SJCRH30 (cell line): ENCODE measurements at regions not wholly inside any gene's neighbourhood (a gene's known extent, or its start where the extent isn't known, plus 50 kb on each side); places are given as distances from the start of the nearest gene placed in this dataset.

Source experiments
- DNase-seq, 2 experiments: peaks; one replicate each; pipeline ENCODE4 v3.0.0-alpha.2; 2015 to 2020
- H3K27ac ChIP-seq: fragments of 250-450 bp; sonication (Bioruptor Pico); 2 replicates; pipeline ENCODE4 v1.5.1; 2020; ENCODE audit warnings: mild to moderate bottlenecking, moderate library complexity
- H3K27me3 ChIP-seq: fragments of 250-450 bp; sonication (Bioruptor Pico); 2 replicates; pipeline ENCODE4 v1.5.1; 2020; ENCODE audit warnings: mild to moderate bottlenecking, moderate library complexity
- H3K36me3 ChIP-seq: fragments of 250-450 bp; sonication (Bioruptor Pico); 2 replicates; pipeline ENCODE4 v1.5.1; 2020; ENCODE audit warnings: mild to moderate bottlenecking, moderate library complexity
- H3K4me1 ChIP-seq: fragments of 250-450 bp; sonication (Bioruptor Pico); 2 replicates; pipeline ENCODE4 v1.5.1; 2020; ENCODE audit warnings: mild to moderate bottlenecking, moderate library complexity
- H3K4me3 ChIP-seq: fragments of 250-450 bp; sonication (Bioruptor Pico); 2 replicates; pipeline ENCODE4 v1.5.1; 2020; ENCODE audit warnings: mild to moderate bottlenecking, moderate library complexity
- H3K9me3 ChIP-seq: fragments of 250-450 bp; sonication (Bioruptor Pico); replicated peaks from 2 replicates; pipeline ENCODE4 v1.5.1; 2020; ENCODE audit warnings: mild to moderate bottlenecking, moderate library complexity

GRCh38 chr7:24175603-24176002 lies 108.4 kb upstream of the NPY start:
- Histone ChIP-seq H3K4me3 (no peak overlapping the region), H3K4me1 (no peaks in the 10 kb centered on the region), H3K9me3 (no peaks in the 10 kb centered on the region), H3K27ac (no peak overlapping the region), H3K36me3 (no peaks in the 10 kb centered on the region), H3K27me3 (no peaks in the 10 kb centered on the region)
- no peak for DNase-seq

DNA sequence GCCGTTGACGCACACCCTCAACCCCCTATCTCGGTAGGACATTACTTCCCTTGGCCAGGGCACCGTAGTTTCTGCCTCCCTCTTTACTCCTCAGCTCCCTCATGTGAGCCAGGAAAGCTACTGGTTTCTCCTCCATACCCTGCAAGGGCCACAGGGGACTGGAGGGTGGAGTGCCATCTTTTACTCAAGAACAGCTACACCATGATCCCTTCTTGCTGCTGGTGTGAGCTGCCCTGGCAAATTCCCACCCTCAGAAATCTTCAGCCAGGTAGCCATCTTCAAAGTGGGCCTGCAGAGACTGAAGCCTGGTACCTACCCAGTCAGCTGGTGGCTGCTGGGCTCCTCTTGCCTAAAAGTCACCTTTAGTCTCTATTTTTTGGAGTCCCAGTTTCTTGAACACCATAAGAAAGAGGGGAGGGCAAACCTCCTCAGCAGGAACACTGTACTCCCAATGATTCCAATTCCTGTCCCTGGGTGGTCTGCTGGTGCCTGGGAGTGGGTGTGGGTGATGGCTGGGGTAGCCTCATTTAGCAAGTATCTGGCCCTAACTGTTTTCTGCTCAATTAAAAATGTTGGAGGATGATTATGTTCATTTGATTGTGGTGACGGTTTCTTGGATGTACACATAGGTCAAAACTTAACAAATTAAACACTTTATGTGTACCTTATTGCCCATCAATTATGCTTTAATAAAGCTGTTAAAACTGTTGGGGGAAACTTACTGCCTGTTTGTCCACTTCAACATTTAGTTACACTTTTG lies 105.0 kb upstream of the NPY start:
- Histone ChIP-seq H3K27ac (no peak overlapping the region), H3K4me1 (no peaks in the 10 kb centered on the region), H3K9me3 (no peaks in the 10 kb centered on the region), H3K27me3 (no peaks in the 10 kb centered on the region), H3K4me3 (no peak overlapping the region), H3K36me3 (no peaks in the 10 kb centered on the region)
- no peak for DNase-seq

DNA sequence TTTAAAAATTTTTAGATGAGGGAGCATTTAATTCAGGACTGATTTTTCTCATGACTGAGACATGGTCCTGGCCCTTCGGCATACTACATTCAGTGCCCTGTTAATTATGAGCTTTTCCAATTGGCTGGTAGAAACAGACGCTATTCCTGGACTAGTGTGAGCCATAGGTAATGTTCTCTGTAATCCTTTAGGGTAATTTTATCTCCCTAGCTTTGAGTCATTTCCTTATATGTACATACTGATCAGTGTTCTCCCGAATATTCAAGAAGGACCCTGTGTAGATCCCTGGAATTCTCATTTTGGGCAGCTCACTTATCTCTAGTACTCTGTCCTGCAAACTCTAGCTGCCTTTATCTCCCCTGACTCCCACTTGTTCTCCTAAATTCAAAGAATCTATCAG lies 92.6 kb upstream of the NPY start:
- DNase-seq = no peak
- no peaks in the 10 kb centered on the region for H3K27me3 ChIP-seq
- no peaks in the 10 kb centered on the region for H3K36me3 ChIP-seq
- no peaks in the 10 kb centered on the region for H3K9me3 ChIP-seq
- H3K27ac ChIP-seq = no peak overlapping the region
- no peaks in the 10 kb centered on the region for H3K4me1 ChIP-seq
- H3K4me3 ChIP-seq = no peak overlapping the region

GRCh38 chr7:24192053-24192452 lies 91.9 kb upstream of the NPY start:
- Histone ChIP-seq H3K27ac (no peak overlapping the region), H3K27me3 (no peaks in the 10 kb centered on the region), H3K36me3 (no peaks in the 10 kb centered on the region), H3K4me1 (no peaks in the 10 kb centered on the region), H3K9me3 (no peaks in the 10 kb centered on the region), H3K4me3 (no peak overlapping the region)
- DNase-seq = no peak

DNA sequence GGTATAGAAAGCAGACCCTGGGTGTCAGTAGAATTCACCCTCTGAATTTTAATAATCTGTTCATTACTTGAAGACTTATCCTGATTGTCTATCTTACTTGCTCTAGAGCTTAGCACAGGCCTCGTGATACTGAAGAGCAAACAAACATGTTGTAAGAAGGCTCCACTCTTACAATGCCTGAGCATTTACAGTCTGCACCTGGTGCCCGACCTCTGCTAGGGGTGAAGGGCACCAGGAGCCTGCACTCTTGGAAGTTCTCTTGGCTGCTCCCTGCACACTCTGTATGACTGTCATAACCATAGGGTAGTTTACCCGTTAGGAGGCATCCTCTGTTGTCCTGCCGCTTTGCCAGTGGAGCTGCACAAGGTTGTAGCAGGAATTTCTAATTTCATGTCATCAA lies 91.3 kb upstream of the NPY start:
- no peak overlapping the region for H3K4me3 ChIP-seq
- H3K4me1 ChIP-seq = no peaks in the 10 kb centered on the region
- no peaks in the 10 kb centered on the region for H3K36me3 ChIP-seq
- H3K27ac ChIP-seq = no peak overlapping the region
- no peaks in the 10 kb centered on the region for H3K9me3 ChIP-seq
- DNase-seq = no peak
- no peaks in the 10 kb centered on the region for H3K27me3 ChIP-seq

- Histone ChIP-seq H3K4me1 (no peaks in the 10 kb centered on the region), H3K27me3 (no peaks in the 10 kb centered on the region), H3K27ac (no peak overlapping the region), H3K36me3 (no peaks in the 10 kb centered on the region), H3K9me3 (no peaks in the 10 kb centered on the region), H3K4me3 (no peak overlapping the region)
- no peak for DNase-seq
Observed at GRCh38 chr7:24197852-24198251, 86.1 kb upstream of the NPY start.

DNA sequence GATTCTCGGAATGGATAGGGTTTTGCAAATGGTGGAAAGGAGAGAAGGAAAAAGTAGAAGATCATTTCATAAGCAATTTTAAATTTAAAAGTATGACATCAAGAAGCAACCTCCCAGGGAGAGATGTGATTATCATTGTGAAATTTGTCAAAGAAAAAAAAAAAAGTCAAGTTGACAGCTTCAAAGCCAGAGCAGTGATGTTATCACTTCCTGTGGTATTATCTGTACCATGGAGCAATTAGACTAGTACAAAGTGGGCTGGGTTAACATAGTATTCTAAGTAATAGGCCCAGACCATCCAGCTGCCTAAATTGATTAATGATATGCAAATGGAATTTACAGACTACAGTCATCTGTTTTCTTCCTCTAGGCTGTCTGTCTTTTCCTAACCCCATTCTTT lies 84.0 kb upstream of the NPY start:
- no peaks in the 10 kb centered on the region for H3K4me1 ChIP-seq
- no peak overlapping the region for H3K27ac ChIP-seq
- H3K4me3 ChIP-seq = no peak overlapping the region
- no peaks in the 10 kb centered on the region for H3K27me3 ChIP-seq
- H3K9me3 ChIP-seq = no peaks in the 10 kb centered on the region
- no peaks in the 10 kb centered on the region for H3K36me3 ChIP-seq
- DNase-seq = no peak

DNA sequence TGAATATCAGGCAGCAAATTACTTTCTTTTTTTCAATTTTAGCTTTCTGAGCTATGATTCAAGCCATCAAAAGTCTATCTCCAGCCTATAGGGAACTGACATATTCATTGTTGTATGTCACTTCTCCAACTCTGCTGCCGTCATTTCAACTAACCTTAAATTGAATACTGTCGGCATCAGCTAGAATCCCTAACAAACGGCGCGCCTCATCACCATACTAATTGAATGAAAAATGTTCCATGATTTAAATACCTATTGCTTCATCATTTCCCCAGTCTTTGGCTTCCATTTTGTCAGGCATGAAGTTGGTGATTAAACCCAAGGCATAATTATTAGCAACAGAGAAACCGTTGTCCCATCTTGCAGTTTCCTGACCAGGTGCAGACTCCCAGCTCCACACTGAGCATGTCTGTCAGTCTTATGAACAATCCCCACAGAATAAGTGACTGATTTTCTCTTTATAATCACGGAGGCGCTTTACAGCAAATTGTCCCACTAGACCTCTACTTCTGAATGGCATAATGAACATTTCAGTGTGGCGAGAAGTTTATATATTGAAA lies 83.5 kb upstream of the NPY start:
- no peaks in the 10 kb centered on the region for H3K36me3 ChIP-seq
- no peaks in the 10 kb centered on the region for H3K27me3 ChIP-seq
- no peak overlapping the region for H3K27ac ChIP-seq
- H3K9me3 ChIP-seq = no peaks in the 10 kb centered on the region
- no peaks in the 10 kb centered on the region for H3K4me1 ChIP-seq
- H3K4me3 ChIP-seq = no peak overlapping the region
- DNase-seq = no peak

DNA sequence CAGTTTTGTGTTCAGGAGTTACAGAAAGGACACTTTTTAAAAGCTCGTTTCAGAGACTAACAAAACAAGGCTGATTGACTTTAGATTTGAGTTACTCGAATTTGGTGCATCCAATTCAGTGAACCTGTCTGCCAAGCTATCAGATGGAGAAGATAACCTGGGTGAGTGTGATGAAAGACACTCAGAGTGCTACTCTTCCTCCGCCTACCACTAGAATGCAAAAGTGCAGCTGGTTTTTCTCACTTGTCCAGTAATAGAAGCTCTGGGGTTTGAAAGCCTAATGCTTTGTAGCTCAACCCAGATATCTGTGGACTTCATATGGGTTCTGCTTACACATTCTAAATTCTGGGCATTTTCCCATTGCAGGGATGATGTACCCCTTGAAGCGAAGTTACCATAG lies 82.8 kb upstream of the NPY start:
- Histone ChIP-seq H3K9me3 (no peaks in the 10 kb centered on the region), H3K27me3 (no peaks in the 10 kb centered on the region), H3K36me3 (no peaks in the 10 kb centered on the region), H3K4me3 (no peak overlapping the region), H3K4me1 (no peaks in the 10 kb centered on the region), H3K27ac (no peak overlapping the region)
- DNase-seq = no peak

- Histone ChIP-seq H3K27ac (no peak overlapping the region), H3K27me3 (peaks cover 4% of the 10 kb centered on the region; the same call in 1 of the 2 replicates), H3K36me3 (no peaks in the 10 kb centered on the region), H3K4me1 (no peaks in the 10 kb centered on the region), H3K4me3 (no peak overlapping the region), H3K9me3 (no peaks in the 10 kb centered on the region)
- DNase-seq = no peak
Observed at GRCh38 chr7:24212073-24212472, 71.9 kb upstream of the NPY start.

GRCh38 chr7:24213311-24213710 lies 70.7 kb upstream of the NPY start:
- no peaks in the 10 kb centered on the region for H3K36me3 ChIP-seq
- no peak overlapping the region for H3K27ac ChIP-seq
- H3K9me3 ChIP-seq = no peaks in the 10 kb centered on the region
- no peak for DNase-seq
- no peak overlapping the region for H3K4me3 ChIP-seq
- peaks cover 4% of the 10 kb centered on the region; the same call in 1 of the 2 replicates for H3K27me3 ChIP-seq
- no peaks in the 10 kb centered on the region for H3K4me1 ChIP-seq

DNA sequence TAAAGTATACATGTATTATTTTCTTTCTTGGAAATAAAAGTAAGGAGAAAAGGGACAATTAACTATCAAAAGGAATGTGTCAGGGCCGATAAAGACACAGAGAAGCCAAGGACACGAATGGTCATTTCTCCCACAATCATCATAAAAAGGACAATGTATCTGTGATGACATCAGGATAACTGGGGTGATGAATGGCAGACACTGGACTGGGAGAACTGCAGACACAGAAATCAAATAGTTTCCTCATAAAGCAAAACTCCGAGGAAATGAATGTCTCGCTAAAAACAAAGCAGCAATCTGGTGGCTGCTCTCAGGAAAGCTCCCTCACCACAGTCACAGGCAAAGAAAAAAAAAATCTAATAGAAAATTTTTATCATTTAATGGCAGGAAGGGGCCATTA lies 69.3 kb upstream of the NPY start:
- Histone ChIP-seq H3K27ac (no peak overlapping the region), H3K36me3 (no peaks in the 10 kb centered on the region), H3K4me3 (no peak overlapping the region), H3K9me3 (no peaks in the 10 kb centered on the region), H3K4me1 (no peaks in the 10 kb centered on the region), H3K27me3 (peaks cover 4% of the 10 kb centered on the region; the same call in 1 of the 2 replicates)
- no peak for DNase-seq

GRCh38 chr7:24216576-24217125 lies 67.3 kb upstream of the NPY start:
- H3K9me3 ChIP-seq = no peaks in the 10 kb centered on the region
- no peak overlapping the region for H3K27ac ChIP-seq
- peaks cover 4% of the 10 kb centered on the region; the same call in 1 of the 2 replicates for H3K27me3 ChIP-seq
- no peaks in the 10 kb centered on the region for H3K36me3 ChIP-seq
- no peak for DNase-seq
- H3K4me1 ChIP-seq = no peaks in the 10 kb centered on the region
- no peak overlapping the region for H3K4me3 ChIP-seq

DNA sequence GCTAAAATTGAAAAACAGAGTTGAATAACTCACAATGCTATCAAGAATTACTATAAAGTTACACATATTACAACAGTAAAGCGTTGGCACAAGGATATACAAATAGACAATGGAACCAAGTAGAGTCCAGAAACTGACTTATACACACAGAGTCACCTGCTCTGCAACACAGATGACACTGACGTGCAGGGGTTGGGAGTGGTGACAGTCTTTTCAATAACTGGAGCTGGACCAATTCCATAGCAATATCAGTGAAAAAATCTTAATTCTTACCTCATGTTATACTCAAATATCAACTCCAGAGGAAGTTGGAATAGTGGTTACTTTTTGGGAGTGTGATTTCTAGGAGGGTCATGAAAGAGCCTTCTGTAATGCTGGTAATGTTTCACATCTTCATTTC lies 62.5 kb upstream of the NPY start:
- Histone ChIP-seq H3K36me3 (no peaks in the 10 kb centered on the region), H3K4me3 (no peak overlapping the region), H3K9me3 (no peaks in the 10 kb centered on the region), H3K4me1 (no peaks in the 10 kb centered on the region), H3K27ac (no peak overlapping the region), H3K27me3 (peaks cover 4% of the 10 kb centered on the region; the same call in 1 of the 2 replicates)
- DNase-seq = no peak

DNA sequence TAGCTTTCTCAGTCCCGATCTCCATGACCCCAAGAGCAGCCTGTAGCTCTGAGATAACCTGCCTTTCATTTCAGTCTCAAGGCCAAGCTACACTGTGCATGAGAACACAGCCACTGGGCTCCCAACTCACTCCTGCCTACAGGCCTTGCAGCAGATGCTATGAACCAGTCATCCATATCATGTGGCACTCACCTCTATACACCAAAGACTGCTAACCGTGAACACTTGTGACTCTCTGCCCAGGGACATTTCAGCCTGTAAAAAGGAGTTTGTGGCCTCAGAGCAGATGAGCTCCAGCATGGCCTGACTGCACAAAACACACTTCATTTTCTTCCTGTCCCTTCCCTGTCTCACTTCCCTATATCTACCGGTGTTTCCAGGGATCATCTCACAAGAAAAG lies 56.9 kb upstream of the NPY start:
- no peak overlapping the region for H3K27ac ChIP-seq
- H3K9me3 ChIP-seq = no peaks in the 10 kb centered on the region
- no peak overlapping the region for H3K4me3 ChIP-seq
- no peaks in the 10 kb centered on the region for H3K36me3 ChIP-seq
- peak in 1 of 2 experiments; percentile 4 for DNase-seq
- no peaks in the 10 kb centered on the region; the same call in 1 of the 2 replicates for H3K27me3 ChIP-seq
- no peaks in the 10 kb centered on the region for H3K4me1 ChIP-seq
